Vagina (tissue), 2 donors: ENCODE measurements at regions not wholly inside any gene's neighbourhood (a gene's known extent, or its start where the extent isn't known, plus 50 kb on each side); places are given as distances from the start of the nearest gene placed in this dataset.

Experiments
- DNase-seq, 2 donors: peaks; one replicate each; pipeline ENCODE4 v3.0.0-alpha.2; 2017; ENCODE audit errors: extremely low spot score in 2 of 2
- H3K27ac ChIP-seq: fragments of 200-600 bp; sonication (generic); one replicate; pipeline ENCODE4 v1.5.1; 2019
- H3K27me3 ChIP-seq: fragments of 200-600 bp; sonication (generic); one replicate; pipeline ENCODE4 v1.5.1; 2019
- H3K36me3 ChIP-seq, 2 donors: fragments of 200-600 bp; sonication (generic); one replicate each; pipeline ENCODE4 v1.5.1; 2017 to 2019
- H3K4me1 ChIP-seq: fragments of 200-600 bp; sonication (generic); one replicate; pipeline ENCODE4 v1.5.1; 2019
- H3K4me3 ChIP-seq, 2 donors: fragments of 200-600 bp; sonication (generic); 1 replicate in 1 of 2; 2 replicates in 1 of 2; pipeline ENCODE4 v1.5.1; 2016 to 2019
- H3K9me3 ChIP-seq: fragments of 200-600 bp; sonication (generic); one replicate; pipeline ENCODE4 v1.5.1; 2019
- CTCF ChIP-seq, 3 experiments: fragments of 450-650 bp in 2 of 3; fragments of 200-600 bp in 1 of 3; sonication (generic) in 1 of 3; IDR thresholded peaks; one replicate each; pipeline ENCODE4 v1.5.1; 2017 to 2019; ENCODE audit warnings: antibody characterized with exemption in 3 of 3, mild to moderate bottlenecking in 2 of 3, moderate library complexity in 2 of 3
- POLR2A ChIP-seq, 2 donors: fragments of 450-650 bp; IDR thresholded peaks; one replicate each; pipeline ENCODE4 v1.6.1; 2017; ENCODE audit warnings: antibody characterized with exemption in 2 of 2, mild to moderate bottlenecking in 2 of 2, moderate library complexity in 2 of 2
- POLR2AphosphoS5 ChIP-seq, 2 donors: sonication (generic); formaldehyde crosslinking; IDR thresholded peaks; one replicate each; pipeline ENCODE4 v1.9.0; 2017; ENCODE audit warnings: antibody characterized with exemption in 2 of 2, mild to moderate bottlenecking in 2 of 2, low read depth in 1 of 2; ENCODE audit not compliant: insufficient read depth in 1 of 2
- intact Hi-C: fragments of 100-400 bp; cut with DNase I; formaldehyde crosslinking; loops from one replicate; pipeline ENCODE4 v1.15.1; 2023

- H3K27me3 ChIP-seq: no peaks in the 10 kb centered on the region
- no peaks in the 10 kb centered on the region for H3K36me3 ChIP-seq
- H3K4me3 ChIP-seq: no peak overlapping the region
- no peaks in the 10 kb centered on the region for H3K4me1 ChIP-seq
- TF ChIP-seq POLR2AphosphoS5 (IDR thresholded peaks at IDR 0.05; ENCODE audit: insufficient read depth in 1 of 2, low read depth in 1 of 2): no peak
- no peak for TF ChIP-seq POLR2A (IDR thresholded peaks at IDR 0.05)
- TF ChIP-seq CTCF (IDR thresholded peaks at IDR 0.05): no peak
- intact Hi-C loops: no loop called here
- no peak overlapping the region for H3K27ac ChIP-seq
- H3K9me3 ChIP-seq: no peaks in the 10 kb centered on the region
- DNase-seq: no peak
Measured at GRCh38 chr14:86838363-86838762, 1154.6 kb downstream of the GALC start.

- Histone ChIP-seq H3K4me1 (no peaks in the 10 kb centered on the region), H3K27ac (no peak overlapping the region), H3K4me3 (no peak overlapping the region), H3K9me3 (no peaks in the 10 kb centered on the region), H3K36me3 (no peaks in the 10 kb centered on the region), H3K27me3 (no peaks in the 10 kb centered on the region)
- no peak for TF ChIP-seq POLR2A (IDR thresholded peaks at IDR 0.05)
- no peak for TF ChIP-seq POLR2AphosphoS5 (IDR thresholded peaks at IDR 0.05; ENCODE audit: insufficient read depth in 1 of 2, low read depth in 1 of 2)
- TF ChIP-seq CTCF (IDR thresholded peaks at IDR 0.05): no peak
- intact Hi-C loops: no loop called here
- DNase-seq: no peak
Measured at GRCh38 chr14:86826661-86827060, 1166.3 kb downstream of the GALC start.

GRCh38 chr14:86824167-86824566 is 1168.8 kb downstream of the GALC start:
- intact Hi-C loops: no loop called here
- Histone ChIP-seq H3K4me1 (no peaks in the 10 kb centered on the region), H3K4me3 (no peak overlapping the region), H3K27me3 (no peaks in the 10 kb centered on the region), H3K27ac (no peak overlapping the region), H3K36me3 (no peaks in the 10 kb centered on the region), H3K9me3 (no peaks in the 10 kb centered on the region)
- no peak for DNase-seq
- TF ChIP-seq POLR2AphosphoS5 (IDR thresholded peaks at IDR 0.05; ENCODE audit: insufficient read depth in 1 of 2, low read depth in 1 of 2): no peak
- no peak for TF ChIP-seq CTCF (IDR thresholded peaks at IDR 0.05)
- TF ChIP-seq POLR2A (IDR thresholded peaks at IDR 0.05): no peak

- H3K9me3 ChIP-seq: no peaks in the 10 kb centered on the region
- no peak overlapping the region for H3K4me3 ChIP-seq
- H3K4me1 ChIP-seq: no peaks in the 10 kb centered on the region
- H3K27ac ChIP-seq: no peak overlapping the region
- intact Hi-C loops: no loop called here
- TF ChIP-seq POLR2AphosphoS5 (IDR thresholded peaks at IDR 0.05; ENCODE audit: insufficient read depth in 1 of 2, low read depth in 1 of 2): no peak
- TF ChIP-seq POLR2A (IDR thresholded peaks at IDR 0.05): no peak
- no peak for TF ChIP-seq CTCF (IDR thresholded peaks at IDR 0.05)
- H3K27me3 ChIP-seq: no peaks in the 10 kb centered on the region
- no peak for DNase-seq
- H3K36me3 ChIP-seq: no peaks in the 10 kb centered on the region
Measured at GRCh38 chr14:86823581-86823980, 1169.4 kb downstream of the GALC start.

- TF ChIP-seq POLR2A (IDR thresholded peaks at IDR 0.05) (no peak), CTCF (IDR thresholded peaks at IDR 0.05) (no peak), POLR2AphosphoS5 (IDR thresholded peaks at IDR 0.05; ENCODE audit: insufficient read depth in 1 of 2, low read depth in 1 of 2) (no peak)
- H3K27ac ChIP-seq: no peak overlapping the region
- no peaks in the 10 kb centered on the region for H3K27me3 ChIP-seq
- no peaks in the 10 kb centered on the region for H3K36me3 ChIP-seq
- H3K9me3 ChIP-seq: peaks cover 4% of the 10 kb centered on the region
- no peak overlapping the region for H3K4me3 ChIP-seq
- no peak for DNase-seq
- intact Hi-C loops: no loop called here
- no peaks in the 10 kb centered on the region for H3K4me1 ChIP-seq
Measured at GRCh38 chr14:86815341-86815740, 1177.6 kb downstream of the GALC start.
